SK-N-SH treated with all-trans-retinoic acid at 6 μM for 48 hours (cell line): ENCODE measurements at regions not wholly inside any gene's neighbourhood (a gene's known extent, or its start where the extent isn't known, plus 50 kb on each side); places are given as distances from the start of the nearest gene placed in this dataset.

ENCODE experiments used
- CREB5 ChIP-seq: fragments of 250-450 bp; sonication (Bioruptor Pico); IDR thresholded peaks from 2 replicates; pipeline ENCODE4 v1.5.1; 2020; ENCODE audit warnings: low read depth, mild to moderate bottlenecking, moderate library complexity
- ESRRG ChIP-seq: fragments of 250-450 bp; sonication (Bioruptor Pico); IDR thresholded peaks from 2 replicates; pipeline ENCODE4 v1.6.1; 2021; ENCODE audit warnings: mild to moderate bottlenecking
- PATZ1 ChIP-seq: fragments of 250-450 bp; sonication (Bioruptor Pico); IDR thresholded peaks from 2 replicates; pipeline ENCODE4 v1.8.0; 2020; ENCODE audit warnings: mild to moderate bottlenecking, moderate library complexity, borderline replicate concordance
- PPARA ChIP-seq: fragments of 250-450 bp; sonication (Bioruptor Pico); IDR thresholded peaks from 2 replicates; pipeline ENCODE4 v1.5.0; 2020; ENCODE audit warnings: mild to moderate bottlenecking, borderline replicate concordance
- RARB ChIP-seq: fragments of 250-450 bp; sonication (Bioruptor Pico); IDR thresholded peaks from 2 replicates; pipeline ENCODE4 v1.8.0; 2021; ENCODE audit warnings: mild to moderate bottlenecking, moderate library complexity
- TOX ChIP-seq: fragments of 250-450 bp; sonication (Bioruptor Pico); IDR thresholded peaks from 2 replicates; pipeline ENCODE4 v1.8.0; 2021; ENCODE audit warnings: mild to moderate bottlenecking, moderate library complexity, borderline replicate concordance
- ZNF8 ChIP-seq: fragments of 450-650 bp; formaldehyde crosslinking; IDR thresholded peaks from 2 replicates; pipeline ENCODE4 v1.5.0; 2020; ENCODE audit warnings: mild to moderate bottlenecking, moderate library complexity

- TF ChIP-seq ESRRG (CRISPR knock-in tag), result no peak
- no peak for TF ChIP-seq PATZ1 (CRISPR knock-in tag)
- TF ChIP-seq RARB (CRISPR knock-in tag), result no peak
- TF ChIP-seq TOX (CRISPR knock-in tag), result no peak
- no peak for TF ChIP-seq CREB5 (CRISPR knock-in tag)
- TF ChIP-seq ZNF8 (CRISPR knock-in tag), result no peak
- TF ChIP-seq PPARA (CRISPR knock-in tag), result no peak
These were observed 500.4 kb downstream of the ZBBX start for GRCh38 chr3:166879661-166880060.
